ENCODE measurements at regions not wholly inside any gene's neighbourhood (a gene's known extent, or its start where the extent isn't known, plus 50 kb on each side); places are given as distances from the start of the nearest gene placed in this dataset.

DNA sequence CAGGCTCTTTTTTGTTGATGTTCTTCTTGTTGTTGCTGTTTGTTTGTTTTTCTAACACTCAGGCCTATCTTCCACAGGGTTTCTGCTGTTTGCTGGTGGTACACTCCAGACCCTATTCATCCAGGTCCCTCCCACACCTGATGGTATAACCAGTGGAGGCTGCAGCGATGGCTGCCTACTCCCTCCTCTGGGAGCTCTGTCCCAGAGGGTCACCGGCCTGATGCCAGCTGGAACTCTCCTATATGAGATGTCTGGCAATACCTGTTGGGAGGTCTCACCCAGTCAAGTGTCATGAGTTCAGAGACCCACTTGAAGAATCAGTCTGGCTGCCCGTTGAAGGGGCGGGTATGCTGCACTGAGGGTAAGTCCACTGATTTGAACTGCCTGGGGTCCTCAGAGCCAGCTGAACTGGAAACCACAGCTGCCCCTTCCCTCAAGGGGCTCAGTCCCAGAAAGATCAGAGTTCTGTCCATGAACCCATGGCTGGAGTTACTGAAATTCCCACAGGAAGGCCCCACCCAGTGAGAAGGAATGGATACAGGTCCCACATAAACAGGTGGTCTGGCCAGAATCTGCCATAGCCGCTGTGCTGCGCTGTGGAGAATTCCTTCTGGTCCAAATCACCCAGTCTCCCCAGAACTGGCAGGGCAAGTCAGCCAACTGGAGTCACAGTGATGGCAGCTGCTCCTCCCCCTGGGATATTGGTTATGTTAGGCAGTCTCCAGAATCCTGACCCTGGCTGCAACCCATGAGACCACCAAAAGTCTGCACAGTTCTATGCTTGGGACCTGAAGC lies 664.4 kb downstream of the FRK start:
- no peaks in the 10 kb centered on the region for H3K4me1 ChIP-seq (ENCODE audit: control insufficient read depth, insufficient read depth, low read length)
- intact Hi-C loops (cut with micrococcal nuclease; ENCODE audit: unreplicated experiment) = no loop called here
- ChIA-PET CTCF (no interaction called here), POLR2A (no interaction called here)
- in situ Hi-C loops (cut with HindIII; ENCODE audit: low pct_unique_long_range_greater_than_20kb, low sequenced_read_pairs) = no loop called here
- H3K4me3 ChIP-seq (ENCODE audit: low read depth in 2 of 2, low read length in 2 of 2) = no peak overlapping the region
- DNase-seq (ENCODE audit: low read depth, low spot score) (no peak), ATAC-seq (no peak)
- H3K27ac ChIP-seq (ENCODE audit: low read length) = no peak overlapping the region
- no TSS peak for BruUV-seq (replicated peaks)
- H3K36me3 ChIP-seq (ENCODE audit: control insufficient read depth, insufficient read depth, low read length) = no peaks in the 10 kb centered on the region
- no peaks in the 10 kb centered on the region for H3K27me3 ChIP-seq (ENCODE audit: control insufficient read depth, insufficient read depth, low read length)
- H3K9me3 ChIP-seq (ENCODE audit: control insufficient read depth, insufficient read depth, low read depth, low read length) = peaks cover 10% of the 10 kb centered on the region
- TF ChIP-seq, protein P1, sequence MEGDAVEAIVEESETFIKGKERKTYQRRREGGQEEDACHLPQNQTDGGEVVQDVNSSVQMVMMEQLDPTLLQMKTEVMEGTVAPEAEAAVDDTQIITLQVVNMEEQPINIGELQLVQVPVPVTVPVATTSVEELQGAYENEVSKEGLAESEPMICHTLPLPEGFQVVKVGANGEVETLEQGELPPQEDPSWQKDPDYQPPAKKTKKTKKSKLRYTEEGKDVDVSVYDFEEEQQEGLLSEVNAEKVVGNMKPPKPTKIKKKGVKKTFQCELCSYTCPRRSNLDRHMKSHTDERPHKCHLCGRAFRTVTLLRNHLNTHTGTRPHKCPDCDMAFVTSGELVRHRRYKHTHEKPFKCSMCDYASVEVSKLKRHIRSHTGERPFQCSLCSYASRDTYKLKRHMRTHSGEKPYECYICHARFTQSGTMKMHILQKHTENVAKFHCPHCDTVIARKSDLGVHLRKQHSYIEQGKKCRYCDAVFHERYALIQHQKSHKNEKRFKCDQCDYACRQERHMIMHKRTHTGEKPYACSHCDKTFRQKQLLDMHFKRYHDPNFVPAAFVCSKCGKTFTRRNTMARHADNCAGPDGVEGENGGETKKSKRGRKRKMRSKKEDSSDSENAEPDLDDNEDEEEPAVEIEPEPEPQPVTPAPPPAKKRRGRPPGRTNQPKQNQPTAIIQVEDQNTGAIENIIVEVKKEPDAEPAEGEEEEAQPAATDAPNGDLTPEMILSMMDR (IDR thresholded peaks at IDR 0.05) = no peak
- no peak for TF ChIP-seq TCF7L2 (IDR thresholded peaks at IDR 0.05; ENCODE audit: low read depth, low read length)
- TF ChIP-seq SIN3A (IDR thresholded peaks at IDR 0.05; ENCODE audit: borderline replicate concordance, insufficient read depth, low read depth, low read length) = no peak
- no peak for TF ChIP-seq POLR2AphosphoS5 (IDR thresholded peaks at IDR 0.05; ENCODE audit: low read depth, low read length)
- TF ChIP-seq, protein P2, sequence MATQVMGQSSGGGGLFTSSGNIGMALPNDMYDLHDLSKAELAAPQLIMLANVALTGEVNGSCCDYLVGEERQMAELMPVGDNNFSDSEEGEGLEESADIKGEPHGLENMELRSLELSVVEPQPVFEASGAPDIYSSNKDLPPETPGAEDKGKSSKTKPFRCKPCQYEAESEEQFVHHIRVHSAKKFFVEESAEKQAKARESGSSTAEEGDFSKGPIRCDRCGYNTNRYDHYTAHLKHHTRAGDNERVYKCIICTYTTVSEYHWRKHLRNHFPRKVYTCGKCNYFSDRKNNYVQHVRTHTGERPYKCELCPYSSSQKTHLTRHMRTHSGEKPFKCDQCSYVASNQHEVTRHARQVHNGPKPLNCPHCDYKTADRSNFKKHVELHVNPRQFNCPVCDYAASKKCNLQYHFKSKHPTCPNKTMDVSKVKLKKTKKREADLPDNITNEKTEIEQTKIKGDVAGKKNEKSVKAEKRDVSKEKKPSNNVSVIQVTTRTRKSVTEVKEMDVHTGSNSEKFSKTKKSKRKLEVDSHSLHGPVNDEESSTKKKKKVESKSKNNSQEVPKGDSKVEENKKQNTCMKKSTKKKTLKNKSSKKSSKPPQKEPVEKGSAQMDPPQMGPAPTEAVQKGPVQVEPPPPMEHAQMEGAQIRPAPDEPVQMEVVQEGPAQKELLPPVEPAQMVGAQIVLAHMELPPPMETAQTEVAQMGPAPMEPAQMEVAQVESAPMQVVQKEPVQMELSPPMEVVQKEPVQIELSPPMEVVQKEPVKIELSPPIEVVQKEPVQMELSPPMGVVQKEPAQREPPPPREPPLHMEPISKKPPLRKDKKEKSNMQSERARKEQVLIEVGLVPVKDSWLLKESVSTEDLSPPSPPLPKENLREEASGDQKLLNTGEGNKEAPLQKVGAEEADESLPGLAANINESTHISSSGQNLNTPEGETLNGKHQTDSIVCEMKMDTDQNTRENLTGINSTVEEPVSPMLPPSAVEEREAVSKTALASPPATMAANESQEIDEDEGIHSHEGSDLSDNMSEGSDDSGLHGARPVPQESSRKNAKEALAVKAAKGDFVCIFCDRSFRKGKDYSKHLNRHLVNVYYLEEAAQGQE (IDR thresholded peaks at IDR 0.05; ENCODE audit: insufficient read depth in 1 of 2, low read depth in 2 of 2, low read length in 1 of 2) = no peak

DNA sequence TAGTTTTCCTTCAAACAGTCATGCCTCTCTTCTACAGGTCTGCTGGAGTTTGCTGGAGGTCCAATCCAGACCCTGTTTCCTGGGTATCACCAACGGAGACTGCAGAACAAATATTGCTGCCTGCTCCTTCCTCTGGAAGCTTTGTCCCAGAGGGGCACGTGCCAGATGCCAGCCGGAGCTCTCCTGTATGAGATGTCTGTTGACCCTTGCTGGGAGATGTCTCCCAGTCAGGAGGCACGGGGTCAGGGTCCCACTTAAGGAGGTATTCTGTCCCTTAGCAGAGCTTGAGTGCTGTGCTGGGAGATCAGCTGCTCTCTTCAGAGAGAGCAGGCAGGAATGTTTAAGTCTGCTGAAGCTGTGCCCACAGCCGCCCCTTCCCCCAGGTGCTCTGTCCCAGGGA lies 666.9 kb downstream of the FRK start:
- no peaks in the 10 kb centered on the region for H3K4me1 ChIP-seq (ENCODE audit: control insufficient read depth, insufficient read depth, low read length)
- peaks cover 6% of the 10 kb centered on the region for H3K9me3 ChIP-seq (ENCODE audit: control insufficient read depth, insufficient read depth, low read depth, low read length)
- BruUV-seq (replicated peaks) = no TSS peak

More for the DNA sequence above, 666.9 kb downstream of the FRK start:
- H3K27me3 ChIP-seq (ENCODE audit: control insufficient read depth, insufficient read depth, low read length) = no peaks in the 10 kb centered on the region
- ChIA-PET POLR2A (no interaction called here), CTCF (interaction anchor here (0.6 kb wide), 1 partner anchor 162 kb away, joined by 3 read pairs; no protein-coding TSS in a partner anchor)
- TF ChIP-seq TCF7L2 (IDR thresholded peaks at IDR 0.05; ENCODE audit: low read depth, low read length) (no peak), POLR2AphosphoS5 (IDR thresholded peaks at IDR 0.05; ENCODE audit: low read depth, low read length) (no peak), SIN3A (IDR thresholded peaks at IDR 0.05; ENCODE audit: borderline replicate concordance, insufficient read depth, low read depth, low read length) (no peak)
- TF ChIP-seq, protein P1 (IDR thresholded peaks at IDR 0.05) = no peak
- TF ChIP-seq, protein P2 (IDR thresholded peaks at IDR 0.05; ENCODE audit: insufficient read depth in 1 of 2, low read depth in 2 of 2, low read length in 1 of 2) = no peak
- ATAC-seq (no peak), DNase-seq (ENCODE audit: low read depth, low spot score) (no peak)
- in situ Hi-C loops (cut with HindIII; ENCODE audit: low pct_unique_long_range_greater_than_20kb, low sequenced_read_pairs) = no loop called here
- H3K36me3 ChIP-seq (ENCODE audit: control insufficient read depth, insufficient read depth, low read length) = no peaks in the 10 kb centered on the region
- H3K4me3 ChIP-seq (ENCODE audit: low read depth in 2 of 2, low read length in 2 of 2) = no peak overlapping the region
- intact Hi-C loops (cut with micrococcal nuclease; ENCODE audit: unreplicated experiment) = no loop called here
- H3K27ac ChIP-seq (ENCODE audit: low read length) = no peak overlapping the region
